ENCODE measurements at regions not wholly inside any gene's neighbourhood (a gene's known extent, or its start where the extent isn't known, plus 50 kb on each side); places are given as distances from the start of the nearest gene placed in this dataset.

GRCh38 chr2:103254611-103255010 is 492.8 kb downstream of the TMEM182 start:
- no peak for TF ChIP-seq CTCF (IDR thresholded peaks at IDR 0.05)
- TF ChIP-seq POLR2A (IDR thresholded peaks at IDR 0.05) = no peak

Measured in testis (tissue), 2 donors.